KG1 (cell line): ENCODE measurements at regions not wholly inside any gene's neighbourhood (a gene's known extent, or its start where the extent isn't known, plus 50 kb on each side); places are given as distances from the start of the nearest gene placed in this dataset.

Experiments
- DNase-seq: peaks from one replicate; lab custom pipeline; 2025; lab: John Stamatoyannopoulos, UW

DNA sequence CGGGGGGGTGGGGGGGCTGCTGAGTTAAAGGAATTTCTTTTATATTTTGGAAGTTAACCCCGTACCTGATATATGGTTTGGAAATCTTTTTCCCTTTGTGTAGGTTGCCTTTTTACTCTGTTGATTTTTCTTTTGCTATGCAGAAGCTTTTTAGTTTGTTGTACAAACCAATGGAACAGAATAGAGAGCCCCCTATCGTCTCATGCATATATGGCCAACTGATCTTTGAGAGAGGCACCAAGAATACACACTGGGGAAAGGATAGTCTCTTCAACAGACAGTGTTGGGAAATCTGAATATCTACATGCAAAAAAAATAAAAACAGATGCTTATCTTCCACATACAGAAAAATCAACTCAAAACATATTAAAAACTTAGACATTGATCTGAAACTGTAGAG, 647.8 kb upstream of the KLHL29 start:
- no peak for DNase-seq

DNA sequence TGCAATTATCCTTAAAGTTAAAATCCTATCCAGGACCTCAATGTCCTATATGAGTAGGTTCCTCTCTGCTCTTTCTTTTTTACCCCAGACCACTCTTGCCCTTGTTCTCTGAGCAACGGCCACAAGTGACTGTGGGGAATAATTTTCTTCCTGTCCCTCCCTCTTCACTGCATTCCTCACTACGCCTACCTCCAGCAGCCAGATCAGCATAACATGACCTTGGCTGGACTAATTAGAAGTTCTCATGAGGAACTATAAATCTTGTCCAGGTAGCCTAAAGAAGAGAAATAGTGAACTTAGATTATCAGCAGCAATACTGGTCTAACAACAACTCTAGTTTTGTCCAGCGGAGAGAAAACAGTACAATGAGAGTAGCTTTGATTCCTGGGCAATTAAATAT, 643.8 kb upstream of the KLHL29 start:
- DNase-seq, result no peak

DNA sequence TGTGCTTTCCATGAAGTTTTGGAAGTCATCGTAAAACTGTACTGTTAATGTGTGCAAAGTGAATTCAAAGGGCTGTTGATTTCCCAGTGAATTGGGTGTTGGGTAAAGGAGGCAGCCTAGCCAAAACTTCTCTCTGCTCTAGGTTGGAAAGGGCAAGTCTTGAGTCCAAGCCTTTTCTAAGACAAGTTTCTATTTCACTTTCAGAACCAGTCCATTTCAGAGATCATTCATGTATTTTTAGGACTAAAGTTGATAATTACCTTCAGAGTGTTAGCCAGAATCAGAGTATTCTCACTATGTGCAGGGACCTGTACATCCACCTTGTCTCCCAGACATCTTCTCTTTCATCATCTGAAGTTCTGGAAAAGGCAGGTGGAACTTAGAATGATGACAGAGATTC, 636.1 kb upstream of the KLHL29 start:
- DNase-seq, result no peak

DNA sequence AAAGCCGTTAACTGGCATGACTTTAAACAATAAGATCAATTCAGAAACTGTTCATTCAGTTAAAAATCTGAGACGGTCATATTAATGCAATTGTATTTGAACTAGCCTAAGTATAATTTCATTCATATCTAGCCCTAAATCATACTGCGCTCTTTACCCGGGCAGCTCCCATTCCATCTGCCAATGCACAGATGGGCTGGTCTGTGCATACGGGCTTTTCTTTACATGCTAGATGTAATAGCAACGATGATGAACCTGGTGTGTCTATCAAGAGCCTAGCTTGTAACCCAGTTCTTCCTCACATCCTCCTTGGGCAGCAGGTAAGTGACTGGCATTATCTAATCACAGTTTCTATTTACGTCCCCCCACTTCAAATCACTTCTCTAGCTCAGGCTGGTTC, 631.5 kb upstream of the KLHL29 start:
- no peak for DNase-seq

DNA sequence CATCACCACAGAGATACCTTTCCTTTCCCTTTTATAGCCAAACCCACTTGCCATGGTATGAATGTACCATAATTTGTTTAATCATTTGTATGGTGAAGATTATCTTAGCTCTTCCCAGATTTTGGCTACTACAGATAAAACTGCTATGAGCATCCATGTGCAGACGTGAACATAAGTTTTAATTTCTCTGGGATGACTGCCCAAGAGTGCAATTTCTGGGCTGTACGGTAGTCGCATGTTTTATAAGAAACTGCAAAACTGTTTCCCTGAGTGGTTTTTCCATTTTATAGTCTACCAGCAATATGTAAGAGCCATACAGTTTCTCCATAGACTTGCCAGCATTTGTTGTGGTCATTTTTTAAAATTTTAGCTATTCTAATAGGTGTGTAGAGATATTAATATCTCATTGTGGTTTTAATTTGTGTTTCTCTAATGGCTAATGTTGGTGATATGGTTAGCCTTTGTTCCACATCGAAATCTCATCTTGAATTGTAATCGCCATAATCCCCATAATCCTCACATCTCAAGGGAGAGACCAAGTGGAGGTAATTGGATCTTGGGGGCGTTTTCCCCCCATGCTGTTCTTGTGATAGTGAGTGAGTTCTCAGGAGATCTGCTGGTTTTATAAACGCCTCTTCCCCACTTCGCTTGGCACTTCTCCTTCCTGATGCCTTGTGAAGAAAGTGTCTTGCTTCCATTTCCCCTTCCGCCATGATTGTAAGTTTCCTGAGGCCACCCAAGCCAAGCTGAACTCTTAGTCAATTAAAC, 628.5 kb upstream of the KLHL29 start:
- DNase-seq, result no peak

DNA sequence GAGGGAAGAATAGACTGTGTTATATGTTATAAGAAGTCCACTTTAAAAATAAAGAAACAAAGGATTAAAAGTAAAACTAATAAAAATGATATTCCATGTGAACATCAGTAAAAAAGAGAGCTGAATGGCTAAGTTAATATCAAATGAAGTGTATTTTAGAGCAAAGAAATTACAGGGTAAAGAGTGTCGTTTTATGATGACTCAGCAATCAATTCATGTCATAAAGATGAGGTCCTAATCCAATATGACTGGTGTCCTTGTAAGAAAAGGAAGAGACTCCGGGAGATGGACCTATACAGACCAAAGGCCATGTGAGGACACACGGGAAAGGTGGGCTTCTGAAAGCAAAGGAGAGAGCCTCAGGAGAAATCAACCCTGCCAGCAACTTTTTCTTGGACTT, 615.5 kb upstream of the KLHL29 start:
- no peak for DNase-seq

DNA sequence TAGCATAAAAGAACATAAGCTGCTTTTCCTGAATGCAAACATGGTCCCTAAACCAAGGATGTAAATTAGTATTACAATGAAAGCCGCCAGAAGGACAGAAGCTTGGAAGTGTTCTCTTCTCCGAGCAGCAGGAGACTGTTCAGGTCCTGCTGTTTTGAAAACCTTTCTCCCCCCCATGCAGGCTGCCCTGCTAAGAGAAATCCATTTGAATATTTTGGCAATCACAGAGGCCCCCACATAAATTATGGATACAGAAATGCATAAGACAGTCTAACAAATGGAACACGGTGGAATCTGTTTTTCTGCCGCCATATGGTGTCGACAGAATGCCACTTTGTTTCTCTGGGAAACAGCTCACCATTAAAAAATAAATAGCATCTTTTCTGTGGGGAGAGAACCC, 600.4 kb upstream of the KLHL29 start:
- DNase-seq, result no peak

DNA sequence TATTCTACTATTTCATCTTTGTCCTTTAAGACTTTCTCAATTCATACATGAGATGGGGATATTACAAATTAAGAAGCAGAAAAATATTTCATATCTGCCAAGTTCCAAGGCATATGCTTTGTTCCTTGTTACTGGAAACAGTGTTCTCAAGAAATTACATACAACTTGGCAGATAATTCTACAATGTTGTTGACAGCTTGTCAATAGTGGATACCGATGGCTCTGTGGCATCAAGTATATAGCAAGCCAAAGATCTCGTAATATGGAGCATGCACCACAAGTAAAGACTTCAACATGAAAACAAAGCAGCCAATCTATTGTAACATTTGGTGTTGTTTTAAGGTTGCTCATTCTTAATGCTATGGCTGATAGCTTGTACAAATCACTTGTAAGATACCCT, 598.2 kb upstream of the KLHL29 start:
- no peak for DNase-seq

DNA sequence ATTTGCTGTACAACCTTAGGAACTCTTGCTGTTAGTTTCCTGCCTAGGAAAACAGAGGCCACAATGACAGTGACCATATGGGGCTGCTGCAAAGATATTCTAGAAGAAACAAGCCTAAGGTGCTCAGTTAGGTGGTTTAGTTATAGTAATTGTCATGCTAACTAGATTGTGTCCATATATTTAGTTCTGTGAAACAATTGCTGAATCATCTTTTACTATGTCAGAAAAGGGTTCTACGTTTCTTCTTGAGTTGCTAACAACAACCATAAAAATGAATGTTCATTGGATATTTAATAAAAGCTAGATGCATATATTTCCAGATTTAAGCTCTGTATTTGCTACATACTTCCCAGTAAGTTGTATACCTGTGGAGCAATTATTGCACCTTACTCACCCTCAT, 597.2 kb upstream of the KLHL29 start:
- no peak for DNase-seq

DNA sequence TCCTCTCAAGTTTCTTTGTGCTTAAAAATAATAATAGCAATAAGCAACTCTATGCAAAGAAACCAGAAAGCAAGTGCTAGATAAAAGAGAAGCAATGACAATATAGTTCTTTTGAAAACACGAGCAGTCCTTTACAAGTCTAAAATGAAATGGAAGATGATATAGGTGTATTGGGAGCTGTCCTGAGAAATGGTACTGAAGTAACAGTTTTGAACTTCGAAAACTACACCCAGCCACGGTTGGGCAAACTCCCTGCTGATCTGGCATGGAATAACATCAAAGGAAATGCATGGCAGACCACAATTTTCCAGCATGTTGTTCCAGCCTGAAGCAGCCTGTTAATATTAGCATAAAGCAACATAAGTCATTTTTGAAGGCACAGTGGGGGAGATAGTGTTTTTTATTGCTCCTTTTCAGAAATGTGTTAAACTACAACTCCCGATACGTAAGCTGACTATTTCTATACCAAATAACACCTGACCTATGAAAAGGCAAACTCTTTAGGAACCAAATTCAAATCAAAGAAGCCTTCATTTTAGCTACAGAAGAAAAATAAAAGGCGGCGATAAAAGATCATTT, 596.1 kb upstream of the KLHL29 start:
- DNase-seq, result no peak

DNA sequence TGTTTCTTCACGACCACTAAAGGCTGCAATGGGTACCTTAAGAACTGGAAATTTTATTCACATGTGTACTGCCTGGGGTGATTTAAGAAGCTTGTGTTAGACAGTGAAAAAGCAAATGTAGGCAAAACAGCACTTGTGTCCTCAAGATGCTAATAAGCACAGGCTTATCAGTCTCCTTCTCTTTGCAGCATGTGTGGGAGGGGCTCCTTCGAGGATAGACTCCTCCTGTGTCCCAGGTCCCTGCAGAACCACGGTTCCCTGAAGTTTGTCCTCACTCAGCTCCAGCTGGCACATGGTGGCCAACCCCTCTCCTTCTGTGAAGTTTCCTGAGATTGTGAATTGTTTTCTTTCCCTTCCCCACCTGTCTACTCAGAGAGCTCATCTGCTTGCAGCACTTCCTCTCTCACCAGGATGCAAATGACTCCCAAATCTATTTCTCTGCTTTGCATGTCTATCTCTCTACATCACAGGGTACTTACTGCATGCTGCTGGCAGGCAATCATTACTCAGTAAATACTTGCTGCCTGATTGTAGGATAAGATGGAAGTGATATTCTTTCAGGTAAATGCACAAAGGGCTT, 589.6 kb upstream of the KLHL29 start:
- DNase-seq, result no peak

DNA sequence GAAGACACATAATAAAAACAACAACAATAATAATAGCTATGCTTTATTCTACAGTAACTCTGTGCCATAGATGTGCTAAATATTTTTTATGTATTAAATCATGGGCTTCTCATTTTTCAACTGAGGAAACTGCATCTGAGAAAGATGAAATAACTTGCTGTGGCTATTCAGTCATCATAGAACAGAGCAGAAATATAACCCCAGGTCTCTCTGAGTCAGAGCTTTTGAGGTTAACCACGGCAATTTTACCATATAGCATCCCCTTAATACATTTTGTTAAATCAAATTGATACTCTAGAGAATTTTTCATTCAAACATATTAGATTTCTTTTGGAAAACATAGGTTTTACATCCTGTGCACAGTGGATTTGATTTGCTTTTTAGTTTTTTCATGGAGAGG, 586.6 kb upstream of the KLHL29 start:
- DNase-seq, result no peak

DNA sequence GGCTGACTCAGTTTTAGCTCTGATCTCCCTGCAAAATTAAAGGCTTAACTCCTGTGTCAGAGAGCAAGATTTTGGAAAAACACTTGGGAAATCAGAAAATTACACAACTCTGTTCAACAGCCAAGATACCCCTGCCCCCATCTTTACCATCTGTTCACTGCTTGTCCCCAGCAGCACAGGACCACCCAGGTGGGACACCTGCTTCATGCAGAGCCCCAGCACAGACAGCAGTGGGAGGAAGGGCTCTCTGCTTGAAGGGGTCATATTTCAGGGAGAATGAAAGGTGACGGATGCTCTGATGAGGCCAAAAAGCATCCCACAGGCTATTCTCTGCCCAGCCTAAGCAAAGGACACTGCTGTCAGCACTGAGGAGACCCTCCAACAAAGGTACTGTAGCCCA, 584.6 kb upstream of the KLHL29 start:
- no peak for DNase-seq

DNA sequence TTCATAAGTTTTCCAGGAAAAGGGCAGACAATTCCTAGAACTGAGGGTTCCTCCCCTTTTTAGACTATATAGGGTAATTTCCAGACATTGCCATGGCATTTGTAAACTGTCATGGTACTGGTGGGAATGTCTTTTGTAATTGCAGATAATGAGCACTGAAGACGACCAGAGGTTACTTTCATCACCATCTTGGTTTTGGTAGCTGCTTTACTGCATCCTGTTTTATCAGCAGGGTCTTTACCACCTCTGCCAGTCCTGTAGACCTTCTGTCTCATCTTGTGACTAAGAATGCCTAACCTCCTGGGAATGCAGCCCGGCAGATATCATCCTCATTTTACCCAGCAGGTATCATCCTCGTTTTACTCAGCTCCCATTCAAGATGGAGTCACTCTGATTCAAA, 583.9 kb upstream of the KLHL29 start:
- DNase-seq, result no peak

DNA sequence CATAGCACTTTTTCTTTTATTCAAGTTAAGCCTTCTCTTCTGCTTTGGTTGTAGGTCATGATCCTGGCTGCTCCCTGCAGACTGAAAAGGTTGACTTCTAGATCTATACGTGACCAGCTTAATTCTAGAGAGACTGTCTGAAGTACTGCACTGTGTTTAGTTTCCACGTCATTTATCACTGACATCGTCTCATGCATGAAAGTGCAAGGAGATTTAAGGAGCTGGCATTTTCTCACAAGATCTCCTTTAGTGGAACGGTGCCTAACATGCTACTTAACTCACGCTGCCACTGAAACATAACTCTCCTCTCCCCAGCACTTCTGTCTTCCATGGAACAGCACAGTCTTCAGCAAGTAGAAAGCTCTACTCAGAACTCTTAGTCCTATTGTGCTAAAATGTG, 583.0 kb upstream of the KLHL29 start:
- DNase-seq, result no peak

DNA sequence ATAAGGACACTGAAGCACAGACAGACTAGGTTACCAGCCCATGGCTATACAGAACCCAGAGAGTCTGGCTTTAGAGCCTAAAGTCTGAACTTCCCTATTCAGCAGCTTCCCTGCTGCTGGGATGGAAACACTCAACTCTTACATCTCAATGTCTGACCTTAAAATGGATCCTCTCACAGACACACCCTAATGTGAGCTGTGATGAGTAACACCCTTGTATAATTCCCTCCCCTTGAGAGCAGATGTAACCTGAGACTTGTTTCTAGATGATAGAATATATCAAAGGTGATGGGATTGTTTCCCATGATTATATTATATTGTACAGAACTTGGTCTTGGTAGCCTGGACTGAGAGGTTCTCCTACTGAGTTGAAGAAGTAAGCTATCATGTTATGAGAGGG, 577.1 kb upstream of the KLHL29 start:
- no peak for DNase-seq

DNA sequence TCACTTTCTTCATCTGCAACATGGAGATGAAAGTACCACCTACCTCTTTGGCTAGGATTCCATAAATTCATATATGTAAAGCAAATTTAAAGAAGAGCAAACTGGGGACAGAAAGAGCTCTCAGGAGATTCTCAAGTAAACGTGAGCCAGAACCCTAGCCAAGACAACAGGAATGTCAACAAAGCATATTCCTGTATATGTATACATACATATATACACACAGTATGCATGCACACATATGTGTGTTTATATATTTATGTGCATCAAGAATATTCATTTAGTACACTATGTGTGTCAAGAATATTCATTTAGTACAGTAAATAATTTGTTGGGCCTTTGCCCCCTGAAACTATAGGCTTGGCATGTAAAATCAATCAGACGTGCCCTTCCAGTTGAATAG, 574.4 kb upstream of the KLHL29 start:
- no peak for DNase-seq

DNA sequence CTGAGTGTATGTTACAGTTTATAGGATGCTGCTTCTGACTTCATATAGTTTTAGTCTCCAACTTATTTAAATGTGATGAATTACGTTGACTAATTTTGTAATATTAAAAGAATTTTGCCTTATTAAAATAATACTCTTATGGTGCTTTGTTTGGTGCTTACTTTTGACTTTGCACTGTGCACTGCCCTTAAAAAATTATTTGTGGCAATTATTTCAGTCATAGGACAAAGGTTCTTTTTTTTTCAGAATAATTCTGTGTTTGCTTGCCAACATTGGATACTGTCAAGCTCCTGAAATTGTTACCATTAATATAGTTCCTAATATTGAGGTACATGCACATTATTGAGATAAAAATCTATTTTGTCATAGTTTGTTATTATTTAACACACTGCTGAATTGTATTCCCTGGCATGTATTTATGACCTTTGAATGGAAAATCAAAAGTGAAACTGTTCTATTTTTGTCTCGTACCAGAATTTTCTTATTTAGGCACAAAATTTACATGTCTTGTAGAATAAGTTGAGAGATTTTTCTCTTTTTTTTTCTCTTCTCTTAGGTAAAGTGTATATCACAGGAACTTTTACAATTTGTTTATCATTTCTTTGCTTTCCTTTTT, 572.8 kb upstream of the KLHL29 start:
- DNase-seq, result no peak

DNA sequence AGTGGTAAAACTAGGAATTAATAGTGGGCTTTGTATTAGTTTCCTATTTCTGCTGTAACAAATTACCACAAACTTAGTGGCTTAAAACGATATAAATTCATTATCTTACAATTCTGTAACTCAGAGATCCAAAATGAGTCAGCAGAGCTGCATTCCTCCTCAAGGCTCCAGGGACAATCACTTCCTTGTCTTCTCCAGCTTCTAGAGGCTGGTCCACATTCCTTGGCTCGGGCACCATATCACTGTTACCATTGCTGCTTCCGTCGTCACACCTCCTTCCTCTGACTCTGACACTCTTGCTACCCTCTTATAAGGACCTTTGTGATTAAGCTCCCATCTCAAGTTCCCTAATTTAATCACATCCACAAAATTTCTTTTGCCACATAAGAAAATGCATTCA, 567.8 kb upstream of the KLHL29 start:
- no peak for DNase-seq

DNA sequence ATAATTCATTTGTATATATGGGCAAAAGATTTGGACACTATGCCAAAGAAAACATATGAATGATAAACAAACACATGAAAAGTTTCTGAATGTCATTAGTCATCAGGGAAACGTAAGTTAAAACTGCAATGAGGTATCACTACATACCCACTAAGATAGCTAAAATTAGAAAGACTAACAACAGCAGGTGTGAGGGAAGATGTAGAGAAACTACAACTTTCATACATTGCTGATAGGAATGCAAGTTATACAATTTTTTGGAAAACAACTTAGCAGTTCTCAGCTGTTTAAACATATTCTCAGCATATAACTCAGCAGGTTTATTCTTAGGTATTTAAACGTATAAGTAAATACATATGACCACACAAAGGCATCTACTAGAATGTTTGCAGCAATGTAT, 563.5 kb upstream of the KLHL29 start:
- DNase-seq, result no peak

DNA sequence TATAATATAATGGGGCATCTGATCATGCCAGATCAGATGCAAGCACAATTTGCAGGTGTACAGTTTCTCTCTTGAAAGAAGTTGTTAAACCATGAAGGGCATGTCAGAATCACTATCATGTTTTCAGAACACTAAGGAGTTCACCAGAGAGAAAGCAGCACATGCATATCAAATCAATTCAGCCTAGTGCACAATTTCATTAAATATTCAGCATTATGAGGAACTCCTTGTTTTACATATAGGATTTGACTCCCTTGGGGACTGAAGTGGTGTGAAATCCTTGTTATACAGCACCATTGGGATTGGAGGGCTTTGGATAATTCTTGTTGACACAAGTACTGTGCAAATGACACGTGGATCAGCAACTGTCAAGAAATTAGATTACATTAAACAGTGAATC, 562.1 kb upstream of the KLHL29 start:
- no peak for DNase-seq

DNA sequence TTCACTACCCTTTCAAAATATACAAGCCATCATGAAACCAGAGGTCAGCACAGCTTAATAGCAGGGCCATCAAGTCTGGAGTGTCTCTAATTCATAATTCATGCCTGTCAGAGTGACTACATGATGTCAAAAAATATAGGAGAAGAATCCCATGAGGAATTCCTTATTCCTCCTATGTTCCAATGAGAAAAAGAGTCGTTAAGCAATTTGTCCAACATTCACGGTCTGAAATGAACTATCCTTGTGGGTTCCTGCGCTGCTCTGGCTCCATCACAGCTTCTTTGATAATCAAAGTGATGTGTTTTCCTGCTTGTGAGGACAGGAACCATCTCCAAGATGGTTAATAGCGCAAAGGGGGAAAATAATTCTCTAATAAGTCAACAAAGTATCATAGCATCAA, 560.4 kb upstream of the KLHL29 start:
- DNase-seq, result no peak

DNA sequence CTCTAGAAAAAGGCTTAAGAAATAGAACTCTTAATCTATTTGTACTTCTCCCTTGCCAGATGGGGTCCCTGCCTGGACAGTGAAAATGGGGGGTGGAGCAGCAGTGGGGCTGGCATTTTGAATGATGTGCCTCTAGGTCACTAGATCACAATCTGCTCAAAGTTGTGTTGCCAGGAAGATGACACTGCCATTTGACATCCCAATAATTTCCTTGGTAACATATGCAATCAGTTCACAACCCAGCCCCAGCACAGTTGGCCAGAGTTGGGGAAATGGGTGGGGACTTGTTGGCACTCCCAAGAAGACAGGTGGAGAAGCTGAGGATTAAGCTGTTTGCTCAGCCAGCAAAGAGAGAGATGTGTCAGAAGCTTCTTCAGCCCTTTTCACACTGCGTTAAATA, 558.3 kb upstream of the KLHL29 start:
- no peak for DNase-seq

DNA sequence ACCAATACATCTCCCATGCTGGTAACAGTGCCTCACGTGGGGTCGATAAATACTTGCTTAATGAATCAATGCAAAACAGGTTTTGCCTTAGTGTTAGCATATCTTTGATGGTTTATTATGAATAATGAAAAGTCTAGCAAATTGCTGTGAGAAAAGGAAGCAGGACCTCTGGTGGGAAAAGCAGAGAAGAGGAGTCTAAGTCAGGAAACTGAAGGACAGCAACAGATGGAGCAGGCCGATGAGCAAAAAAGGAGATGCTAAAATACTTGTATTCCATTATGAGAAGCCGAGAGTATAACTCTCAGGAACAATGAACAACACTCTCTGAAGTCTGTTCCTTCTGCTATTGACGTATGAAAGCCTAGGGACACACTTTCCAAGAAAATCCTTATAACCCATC, 555.2 kb upstream of the KLHL29 start:
- DNase-seq, result no peak
